HK-2 (cell line): ENCODE measurements at regions not wholly inside any gene's neighbourhood (a gene's known extent, or its start where the extent isn't known, plus 50 kb on each side); places are given as distances from the start of the nearest gene placed in this dataset.

Experiments used
- DNase-seq: peaks from one replicate; pipeline ENCODE4 v3.0.0-alpha.2; 2018; ENCODE audit not compliant: unreplicated experiment

DNA sequence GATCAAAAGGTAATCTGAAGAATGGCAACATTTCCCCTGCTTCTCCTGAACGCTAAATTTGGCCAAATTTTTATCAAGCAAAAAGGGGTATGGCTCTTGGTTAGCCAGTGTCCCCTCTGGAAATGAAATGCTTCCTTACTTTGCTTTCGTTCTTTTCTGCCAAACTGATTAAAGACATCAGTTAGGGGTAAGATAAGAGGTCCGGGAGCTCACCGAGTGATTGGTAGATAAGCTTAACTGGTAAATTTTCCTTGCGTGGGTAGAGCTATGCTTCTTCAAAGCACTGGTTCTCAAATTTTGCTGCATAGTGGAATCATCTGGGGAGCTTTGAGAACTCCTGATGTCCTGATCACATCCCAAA is 62.7 kb upstream of the MAPRE2 start:
- no peak for DNase-seq

DNA sequence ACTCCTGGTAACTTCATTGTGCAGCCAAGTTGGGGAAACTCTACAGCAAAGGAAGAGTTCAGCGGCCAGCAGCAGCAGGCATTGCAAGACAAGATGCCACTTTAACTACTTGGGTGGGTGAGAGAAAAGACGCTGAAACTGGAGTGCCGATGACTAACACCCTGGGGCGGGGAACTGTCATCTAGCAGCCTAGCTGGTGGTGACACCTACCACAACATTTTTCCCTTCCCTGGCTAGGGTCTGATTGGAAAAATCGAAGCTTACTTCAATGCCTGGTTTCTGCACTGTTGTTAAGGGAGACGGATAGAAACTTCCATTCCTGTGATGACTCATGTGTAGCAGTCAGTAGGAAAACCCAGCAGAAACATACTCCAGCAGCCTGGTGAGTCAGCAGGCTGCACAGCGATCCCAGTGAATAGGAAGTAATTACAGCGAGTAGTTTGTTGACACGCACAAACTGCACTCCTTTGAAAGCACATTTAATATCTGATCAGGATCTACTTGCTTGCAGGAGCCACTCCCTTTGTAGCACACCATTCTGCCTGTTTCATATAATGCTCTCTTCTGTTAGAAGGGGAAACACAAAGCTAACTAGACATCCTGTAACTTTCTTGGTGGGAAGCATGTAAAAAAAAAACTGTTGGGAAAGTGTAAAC is 62.1 kb upstream of the MAPRE2 start:
- peak; percentile 67 for DNase-seq

DNA sequence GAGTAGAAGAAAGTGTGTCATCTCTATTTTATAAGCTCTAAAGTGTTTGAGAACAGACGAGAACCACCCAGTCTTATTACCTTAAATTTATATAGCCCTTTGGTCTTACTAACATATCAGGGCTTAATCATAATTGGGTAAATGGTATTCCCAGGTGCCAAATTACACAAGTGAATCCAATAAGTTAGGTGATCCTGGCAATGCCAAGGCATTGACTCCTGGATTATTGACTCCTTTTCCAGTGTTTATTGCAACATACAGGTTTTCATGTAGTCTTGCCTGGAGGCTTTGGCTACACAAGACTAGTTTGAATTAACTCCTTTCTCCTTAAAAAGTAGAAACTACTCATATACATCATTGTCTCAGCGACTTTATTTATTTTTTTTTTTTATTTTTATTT is 59.7 kb upstream of the MAPRE2 start:
- DNase-seq = no peak

DNA sequence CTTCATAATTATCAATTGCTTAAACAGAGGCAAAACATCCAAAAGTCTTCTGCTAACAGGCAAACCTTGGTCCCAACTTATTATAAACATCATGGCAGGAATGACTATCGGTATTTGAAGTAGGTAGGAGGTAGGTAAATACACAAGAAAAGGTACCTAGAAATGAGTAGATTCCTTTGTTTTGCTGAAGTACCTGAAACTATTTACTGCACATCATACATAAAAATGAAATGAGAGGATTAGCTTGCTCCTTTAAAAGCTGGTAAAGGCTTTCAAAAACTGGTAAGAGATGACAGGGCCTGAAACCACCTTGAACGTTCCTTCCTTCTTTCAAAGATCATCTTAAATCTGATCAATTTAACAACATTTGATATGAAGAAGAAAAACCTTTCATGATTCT is 55.2 kb upstream of the MAPRE2 start:
- DNase-seq = no peak

DNA sequence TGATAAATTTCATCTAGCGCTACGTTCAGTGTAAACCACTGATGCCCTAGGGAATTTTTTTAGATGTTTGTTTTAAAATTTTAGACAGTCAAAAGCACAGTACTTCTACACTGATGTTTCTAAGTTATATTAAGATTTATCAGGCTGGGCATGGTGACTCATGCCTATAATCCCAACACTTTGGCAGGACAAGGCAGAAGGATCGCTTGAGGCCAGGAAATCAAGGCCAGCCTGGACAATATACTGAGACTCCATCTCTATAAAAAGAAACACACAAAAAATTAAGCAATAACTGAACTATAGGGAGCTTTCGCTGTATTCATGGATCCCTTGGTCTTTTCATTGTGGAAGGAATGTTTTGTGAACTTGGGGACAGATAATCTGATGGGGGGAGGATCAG is 50.6 kb upstream of the MAPRE2 start:
- DNase-seq = no peak

DNA sequence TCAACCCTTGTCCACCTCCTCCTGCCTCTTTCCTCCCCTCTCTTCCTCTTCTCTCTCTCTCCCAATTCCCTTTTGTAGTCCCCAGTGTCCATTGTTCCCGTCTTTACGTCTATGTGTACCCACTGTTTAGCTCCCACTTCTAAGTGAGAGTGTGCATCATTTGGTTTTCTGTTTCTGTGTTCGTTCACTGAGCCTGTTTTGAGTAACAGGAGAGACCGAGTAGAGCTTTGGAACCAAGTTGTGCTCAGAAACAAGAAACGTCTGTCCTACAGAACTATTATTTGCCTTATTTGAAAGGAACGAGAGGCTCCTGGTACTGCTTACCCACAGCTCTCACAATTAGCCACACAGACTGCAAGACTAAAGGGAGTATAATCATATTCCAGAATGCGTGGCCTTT is 50.1 kb upstream of the MAPRE2 start:
- no peak for DNase-seq
